IMR-90 (cell line): ENCODE measurements at regions not wholly inside any gene's neighbourhood (a gene's known extent, or its start where the extent isn't known, plus 50 kb on each side); places are given as distances from the start of the nearest gene placed in this dataset.

Experiments used
- ATAC-seq: fragments of 200-7000 bp; cut with Tn5 transposase; 2 replicates; pipeline ENCODE4 v1.9.1; 2020; ENCODE audit warnings: low read depth, mild to moderate bottlenecking, moderate library complexity
- BruUV-seq: library from RNA; stranded (reverse); fragments of 400-500 nt; replicated peaks from 2 replicates; lab custom pipeline; 2021; lab: Mats Ljungman, UMichigan
- CTCF ChIA-PET: fragments of 300-600 bp; formaldehyde crosslinking; extraction: SDS; loops from one replicate; lab custom pipeline; 2021; ENCODE audit warnings: antibody characterized with exemption; lab: Yijun Ruan, JAX
- POLR2A ChIA-PET: fragments of 300-600 bp; sonication (Branson Sonifier 250); formaldehyde crosslinking; loops from one replicate; lab custom pipeline; 2022; ENCODE audit warnings: antibody characterized with exemption; ENCODE audit not compliant: unreplicated experiment; lab: Charles Lee
- DNase-seq: peaks from one replicate; pipeline ENCODE4 v3.0.0; 2013
- H2AFZ ChIP-seq: replicated peaks from 2 replicates; pipeline ENCODE3; 2013; ENCODE audit warnings: low read length, mild to moderate bottlenecking; ENCODE audit not compliant: poor library complexity
- H2AK5ac ChIP-seq: 2 replicates; pipeline ENCODE4 v1.6.1; 2013; ENCODE audit warnings: low read depth, low read length, inconsistent platforms
- H2AK9ac ChIP-seq: replicated peaks from 2 replicates; pipeline ENCODE3; 2013; ENCODE audit warnings: mild to moderate bottlenecking, low read depth, low read length, moderate library complexity; ENCODE audit not compliant: poor library complexity
- H2BK120ac ChIP-seq: 2 replicates; pipeline ENCODE4 v1.6.1; 2013; ENCODE audit warnings: low read depth, low read length, inconsistent platforms
- H2BK15ac ChIP-seq: 3 replicates; pipeline ENCODE4 v1.6.1; 2013; ENCODE audit warnings: low read depth, low read length, inconsistent platforms
- H2BK20ac ChIP-seq: 2 replicates; pipeline ENCODE4 v1.6.1; 2013; ENCODE audit warnings: low read depth, mild to moderate bottlenecking, inconsistent platforms, low read length, moderate library complexity
- H2BK5ac ChIP-seq: 2 replicates; pipeline ENCODE4 v1.6.1; 2013; ENCODE audit warnings: mild to moderate bottlenecking, low read depth, low read length, inconsistent platforms; ENCODE audit not compliant: poor library complexity, severe bottlenecking
- H3K14ac ChIP-seq: replicated peaks from 2 replicates; pipeline ENCODE4 v1.6.1; 2013; ENCODE audit warnings: low read depth, low read length, inconsistent platforms
- H3K18ac ChIP-seq: 2 replicates; pipeline ENCODE4 v1.6.1; 2013; ENCODE audit warnings: low read depth, low read length, control low read depth
- H3K23ac ChIP-seq: 2 replicates; pipeline ENCODE4 v1.6.1; 2013; ENCODE audit warnings: low read depth, low read length, inconsistent platforms
- H3K27ac ChIP-seq: 2 replicates; pipeline ENCODE4 v1.5.1; 2013; ENCODE audit warnings: mild to moderate bottlenecking, control low read depth, low read length; ENCODE audit not compliant: insufficient read depth
- H3K27me3 ChIP-seq: 2 replicates; pipeline ENCODE4 v1.6.1; 2013; ENCODE audit warnings: low read length; ENCODE audit not compliant: control insufficient read depth, insufficient read depth
- H3K36me3 ChIP-seq: 2 replicates; pipeline ENCODE4 v1.6.1; 2013; ENCODE audit warnings: low read length, mixed read lengths; ENCODE audit not compliant: control insufficient read depth, insufficient read depth
- H3K4ac ChIP-seq: 2 replicates; pipeline ENCODE4 v1.6.1; 2013; ENCODE audit warnings: low read depth, low read length, inconsistent platforms
- H3K4me1 ChIP-seq: 2 replicates; pipeline ENCODE4 v1.6.1; 2013; ENCODE audit warnings: low read length, mixed read lengths; ENCODE audit not compliant: control insufficient read depth, insufficient read depth
- H3K4me2 ChIP-seq: 2 replicates; pipeline ENCODE4 v1.6.1; 2013; ENCODE audit warnings: low read depth, mild to moderate bottlenecking, control low read depth, low read length, moderate library complexity
- H3K4me3 ChIP-seq: 2 replicates; pipeline ENCODE4 v1.5.1; 2013; ENCODE audit warnings: low read depth, mild to moderate bottlenecking, control low read depth, low read length, moderate library complexity; ENCODE audit not compliant: insufficient read depth
- H3K56ac ChIP-seq: 2 replicates; pipeline ENCODE4 v1.6.1; 2013; ENCODE audit warnings: low read length, inconsistent platforms; ENCODE audit not compliant: insufficient read depth; ENCODE audit errors: extremely low read depth
- H3K79me1 ChIP-seq, 2 experiments: 2 replicates each; pipeline ENCODE4 v1.6.1; 2013; ENCODE audit warnings: low read length in 2 of 2, inconsistent platforms in 1 of 2, low read depth in 1 of 2
- H3K9ac ChIP-seq: 2 replicates; pipeline ENCODE4 v1.6.1; 2013; ENCODE audit warnings: low read depth, low read length, control low read depth
- H3K9me1 ChIP-seq: 2 replicates; pipeline ENCODE4 v1.6.1; 2013; ENCODE audit warnings: low read length, inconsistent platforms; ENCODE audit not compliant: insufficient read depth
- H3K9me3 ChIP-seq: 2 replicates; pipeline ENCODE4 v1.6.1; 2013; ENCODE audit warnings: low read length; ENCODE audit not compliant: control insufficient read depth, insufficient read depth
- H4K20me1 ChIP-seq: 2 replicates; pipeline ENCODE4 v1.6.1; 2013; ENCODE audit warnings: low read length, inconsistent platforms; ENCODE audit not compliant: insufficient read depth
- H4K5ac ChIP-seq: 2 replicates; pipeline ENCODE4 v1.6.1; 2013; ENCODE audit warnings: mild to moderate bottlenecking, low read depth, low read length, control low read depth
- H4K8ac ChIP-seq, 2 experiments: 2 replicates each; pipeline ENCODE4 v1.6.1; 2013; ENCODE audit warnings: low read depth in 2 of 2, low read length in 2 of 2, control low read depth in 1 of 2, inconsistent platforms in 1 of 2
- H4K91ac ChIP-seq: 2 replicates; pipeline ENCODE4 v1.6.1; 2013; ENCODE audit warnings: low read depth, low read length, inconsistent platforms; ENCODE audit not compliant: insufficient read depth
- BHLHE40 ChIP-seq: fragments of 150-350 bp; IDR thresholded peaks from 2 replicates; pipeline ENCODE4 v1.6.1; 2016; ENCODE audit warnings: mild to moderate bottlenecking, low read depth, low read length
- CHD1 ChIP-seq: IDR thresholded peaks from 2 replicates; pipeline ENCODE4 v1.6.1; 2012; ENCODE audit warnings: low read depth, low read length, improper control_type of control experiment
- CTCF ChIP-seq: conservative IDR thresholded peaks from 2 replicates; pipeline ENCODE4 v1.5.1; 2012; ENCODE audit warnings: mild to moderate bottlenecking, low read depth, low read length, improper control_type of control experiment
- FOS ChIP-seq: fragments of 150-350 bp; IDR thresholded peaks from 2 replicates; pipeline ENCODE4 v1.6.1; 2016; ENCODE audit warnings: low read depth, low read length
- MAFK ChIP-seq: IDR thresholded peaks from 2 replicates; pipeline ENCODE4 v1.6.1; 2012; ENCODE audit warnings: low read depth, low read length, improper control_type of control experiment
- MAZ ChIP-seq: IDR thresholded peaks from 2 replicates; pipeline ENCODE4 v1.6.1; 2012; ENCODE audit warnings: low read depth, mild to moderate bottlenecking, low read length, improper control_type of control experiment, moderate library complexity, borderline replicate concordance
- MXI1 ChIP-seq: IDR thresholded peaks from 2 replicates; pipeline ENCODE4 v1.6.1; 2012; ENCODE audit warnings: low read depth, mild to moderate bottlenecking, low read length, moderate library complexity, borderline replicate concordance
- NFE2L2 ChIP-seq: fragments of 150-350 bp; IDR thresholded peaks from 2 replicates; pipeline ENCODE4 v1.6.1; 2016; ENCODE audit warnings: low read depth, mild to moderate bottlenecking, low read length
- POLR2A ChIP-seq: IDR thresholded peaks from 2 replicates; pipeline ENCODE4 v1.6.1; 2012; ENCODE audit warnings: mild to moderate bottlenecking, low read depth, low read length
- RAD21 ChIP-seq: IDR thresholded peaks from 2 replicates; pipeline ENCODE4 v1.6.1; 2012; ENCODE audit warnings: low read length, improper control_type of control experiment
- RFX5 ChIP-seq: IDR thresholded peaks from 2 replicates; pipeline ENCODE4 v1.8.0; 2012; ENCODE audit warnings: low read depth, mild to moderate bottlenecking, low read length, moderate library complexity
- SMC3 ChIP-seq: fragments of 150-350 bp; IDR thresholded peaks from 2 replicates; pipeline ENCODE4 v1.6.1; 2016; ENCODE audit warnings: low read depth, mild to moderate bottlenecking, antibody characterized with exemption, low read length, moderate library complexity
- USF2 ChIP-seq: fragments of 150-350 bp; IDR thresholded peaks from 2 replicates; pipeline ENCODE4 v1.6.1; 2017; ENCODE audit warnings: mild to moderate bottlenecking, antibody characterized with exemption, low read length, low read depth
- WGBS, 2 experiments: methylation state at CpG; one replicate each; pipeline versions ENCODE4 v1.1.5 to v1.1.7; 2013; ENCODE audit warnings: missing lambda C conversion rate in 2 of 2; ENCODE audit not compliant: insufficient read length in 1 of 2; ENCODE audit errors: extremely low coverage in 2 of 2; 5-methylcytosine and 5-hydroxymethylcytosine counted together
- dilution Hi-C: fragments of 300-500 bp; cut with HindIII; formaldehyde crosslinking; loops from one replicate; pipeline ENCODE4 v1.14.3; 2018; ENCODE audit warnings: low sequenced_read_pairs; ENCODE audit not compliant: unreplicated experiment
- in situ Hi-C: fragments of 300-500 bp; cut with MboI; formaldehyde crosslinking; loops from 3 replicates; pipeline ENCODE4 v1.14.3; 2019; ENCODE audit warnings: low sequenced_read_pairs, inconsistent platforms, mixed read lengths
- intact Hi-C: fragments of 100-400 bp; cut with micrococcal nuclease; formaldehyde crosslinking; loops from 2 replicates; pipeline ENCODE4 v1.10.0; 2022
- TF ChIP-seq, protein P1 (sequence below): fragments of 150-350 bp; IDR thresholded peaks from 2 replicates; pipeline ENCODE4 v1.6.1; 2016; ENCODE audit warnings: low read depth, mild to moderate bottlenecking, low read length, moderate library complexity, borderline replicate concordance

DNA sequence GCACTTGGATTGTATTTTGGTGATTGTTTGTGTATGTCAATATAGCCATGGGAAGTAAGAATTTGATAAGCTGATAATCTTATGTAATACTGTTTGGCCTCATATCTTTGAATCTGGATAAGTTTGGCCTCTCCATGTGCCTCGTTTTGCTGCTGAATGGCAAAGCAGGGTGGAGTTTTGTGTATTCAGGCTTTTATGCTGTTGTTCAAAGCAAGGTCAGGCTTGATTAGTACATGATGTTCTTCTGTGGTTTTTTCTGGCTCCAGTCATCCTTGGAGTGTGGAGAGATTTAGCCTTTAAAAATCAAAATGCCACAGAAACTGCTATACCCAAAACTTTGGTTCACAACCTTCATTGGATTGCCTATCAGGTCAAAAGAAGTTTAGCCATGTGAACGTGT lies 728.9 kb upstream of the GJE1 start:
- intact Hi-C loops (no loop called here), dilution Hi-C loops (no loop called here), in situ Hi-C loops (no loop called here)
- ATAC-seq, result no peak
- Histone ChIP-seq H2BK15ac (no peak overlapping the region), H3K56ac (no peak overlapping the region), H3K27ac (no peak overlapping the region), H3K4me2 (no peak overlapping the region), H3K23ac (no peak overlapping the region), H4K91ac (no peak overlapping the region), H2BK120ac (no peak overlapping the region), H2BK20ac (no peak overlapping the region), H3K36me3 (no peaks in the 10 kb centered on the region), H2AFZ (no peak overlapping the region), H3K4me3 (no peak overlapping the region), H2BK5ac (no peak overlapping the region), H2AK9ac (no peak overlapping the region), H3K4ac (no peak overlapping the region), H3K79me1 (no peaks in the 10 kb centered on the region), H3K4me1 (no peaks in the 10 kb centered on the region), H4K8ac (no peak overlapping the region), H3K18ac (no peak overlapping the region), H3K9me3 (peaks cover 6% of the 10 kb centered on the region), H2AK5ac (no peak overlapping the region), H3K14ac (no peak overlapping the region), H3K27me3 (no peaks in the 10 kb centered on the region), H4K5ac (no peak overlapping the region), H3K9ac (no peak overlapping the region), H4K20me1 (no peaks in the 10 kb centered on the region), H3K9me1 (no peaks in the 10 kb centered on the region)
- WGBS, 2 experiments, result 60% methylated on average over 1 of the region's 2 CpGs; no CpG with 5 or more reads in 1 of the 2 experiments
- CTCF ChIA-PET, result no interaction called here
- no TSS peak for BruUV-seq
- TF ChIP-seq SMC3 (no peak), RAD21 (no peak), CHD1 (no peak), CTCF (no peak), RFX5 (no peak), MXI1 (no peak), NFE2L2 (no peak), MAFK (no peak), USF2 (no peak), FOS (no peak), MAZ (no peak), BHLHE40 (no peak), POLR2A (no peak)
- TF ChIP-seq, protein P1, sequence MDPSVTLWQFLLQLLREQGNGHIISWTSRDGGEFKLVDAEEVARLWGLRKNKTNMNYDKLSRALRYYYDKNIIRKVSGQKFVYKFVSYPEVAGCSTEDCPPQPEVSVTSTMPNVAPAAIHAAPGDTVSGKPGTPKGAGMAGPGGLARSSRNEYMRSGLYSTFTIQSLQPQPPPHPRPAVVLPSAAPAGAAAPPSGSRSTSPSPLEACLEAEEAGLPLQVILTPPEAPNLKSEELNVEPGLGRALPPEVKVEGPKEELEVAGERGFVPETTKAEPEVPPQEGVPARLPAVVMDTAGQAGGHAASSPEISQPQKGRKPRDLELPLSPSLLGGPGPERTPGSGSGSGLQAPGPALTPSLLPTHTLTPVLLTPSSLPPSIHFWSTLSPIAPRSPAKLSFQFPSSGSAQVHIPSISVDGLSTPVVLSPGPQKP, result no peak
- DNase-seq, result no peak
- POLR2A ChIA-PET, result no interaction called here
